Activated CD8-positive, alpha-beta T cell treated with anti-CD3 and anti-CD28 coated beads, Interleukin-2, amount 10 ng/mL, durations not matched to agents 7 days and 5 days (primary cell): ENCODE measurements at regions not wholly inside any gene's neighbourhood (a gene's known extent, or its start where the extent isn't known, plus 50 kb on each side); places are given as distances from the start of the nearest gene placed in this dataset.

Experiments used
- ATAC-seq: fragments of 150-1000 bp; cut with Tn5 transposase; one replicate; pipeline ENCODE4 v1.10.0; 2021; ENCODE audit warnings: moderate library complexity
- CTCF ChIA-PET: fragments of 350-600 bp; sonication (Branson Sonifier 250); formaldehyde crosslinking; loops from one replicate; lab custom pipeline; 2021; ENCODE audit warnings: antibody characterized with exemption; lab: Charles Lee
- POLR2A ChIA-PET: fragments of 350-600 bp; sonication (Branson Sonifier 250); formaldehyde crosslinking; loops from one replicate; lab custom pipeline; 2021; ENCODE audit warnings: antibody characterized with exemption; lab: Charles Lee
- DNase-seq: peaks from one replicate; pipeline ENCODE4 v3.0.0-alpha.2; 2020
- H3K27ac Mint-ChIP-seq: one replicate; pipeline ENCODE4 v1.8.0; 2021; ENCODE audit warnings: mild to moderate bottlenecking, mixed read lengths
- H3K27me3 Mint-ChIP-seq: one replicate; pipeline ENCODE4 v1.8.0; 2021; ENCODE audit warnings: low read depth, mixed read lengths
- H3K36me3 Mint-ChIP-seq: one replicate; pipeline ENCODE4 v1.8.0; 2021; ENCODE audit warnings: low read depth, mixed read lengths
- H3K4me1 Mint-ChIP-seq: one replicate; pipeline ENCODE4 v1.8.0; 2021; ENCODE audit warnings: low read depth, mixed read lengths
- H3K4me3 Mint-ChIP-seq: one replicate; pipeline ENCODE4 v1.8.0; 2021; ENCODE audit warnings: mild to moderate bottlenecking, mixed read lengths
- H3K9me3 Mint-ChIP-seq: one replicate; pipeline ENCODE4 v1.8.0; 2022; ENCODE audit warnings: mixed read lengths; ENCODE audit not compliant: insufficient read depth

GRCh38 chr12:17203497-17203896 is 597.5 kb upstream of the LMO3 start:
- ChIA-PET POLR2A (no interaction called here), CTCF (no interaction called here)
- Mint-ChIP-seq H3K27me3 (no peaks in the 10 kb centered on the region), H3K4me1 (no peaks in the 10 kb centered on the region), H3K27ac (no peak overlapping the region), H3K9me3 (peaks cover 9% of the 10 kb centered on the region), H3K36me3 (no peaks in the 10 kb centered on the region), H3K4me3 (no peak overlapping the region)
- DNase-seq (no peak), ATAC-seq (no peak)

- ChIA-PET POLR2A (no interaction called here), CTCF (no interaction called here)
- DNase-seq (no peak), ATAC-seq (no peak)
- H3K9me3 Mint-ChIP-seq: peaks cover 27% of the 10 kb centered on the region
- H3K4me3 Mint-ChIP-seq: no peak overlapping the region
- no peaks in the 10 kb centered on the region for H3K36me3 Mint-ChIP-seq
- H3K4me1 Mint-ChIP-seq: no peaks in the 10 kb centered on the region
- no peaks in the 10 kb centered on the region for H3K27me3 Mint-ChIP-seq
- no peak overlapping the region for H3K27ac Mint-ChIP-seq
Measured at GRCh38 chr12:17197971-17198370, 592.0 kb upstream of the LMO3 start.

GRCh38 chr12:17192721-17193120 is 586.8 kb upstream of the LMO3 start:
- POLR2A ChIA-PET: interaction anchor here (0.6 kb wide), 1 partner anchor 204 kb away, joined by 3 read pairs; no protein-coding TSS in a partner anchor
- H3K4me3 Mint-ChIP-seq: no peak overlapping the region
- no peaks in the 10 kb centered on the region for H3K4me1 Mint-ChIP-seq
- H3K27me3 Mint-ChIP-seq: no peaks in the 10 kb centered on the region
- H3K9me3 Mint-ChIP-seq: peaks cover 36% of the 10 kb centered on the region
- H3K36me3 Mint-ChIP-seq: no peaks in the 10 kb centered on the region
- CTCF ChIA-PET: no interaction called here
- ATAC-seq: no peak
- DNase-seq: no peak
- no peak overlapping the region for H3K27ac Mint-ChIP-seq

- DNase-seq: no peak
- Mint-ChIP-seq H3K4me3 (no peak overlapping the region), H3K27ac (no peak overlapping the region), H3K27me3 (no peaks in the 10 kb centered on the region), H3K9me3 (peaks cover 8% of the 10 kb centered on the region), H3K36me3 (no peaks in the 10 kb centered on the region), H3K4me1 (no peaks in the 10 kb centered on the region)
- ChIA-PET CTCF (no interaction called here), POLR2A (no interaction called here)
- ATAC-seq: no peak
Measured at GRCh38 chr12:17169726-17170471, 563.9 kb upstream of the LMO3 start.

- no peaks in the 10 kb centered on the region for H3K4me1 Mint-ChIP-seq
- CTCF ChIA-PET: interaction anchor here (0.7 to 1.2 kb wide), 2 partner anchors 9 to 1702 kb away, joined by 3 to 4 read pairs; no protein-coding TSS in a partner anchor
- DNase-seq: no peak
- POLR2A ChIA-PET: interaction anchor here (0.6 kb wide), 1 partner anchor 42 kb away, joined by 3 read pairs; no protein-coding TSS in a partner anchor
- no peak overlapping the region for H3K4me3 Mint-ChIP-seq
- H3K9me3 Mint-ChIP-seq: peaks cover 8% of the 10 kb centered on the region
- ATAC-seq: no peak
- no peaks in the 10 kb centered on the region for H3K36me3 Mint-ChIP-seq
- no peaks in the 10 kb centered on the region for H3K27me3 Mint-ChIP-seq
- no peak overlapping the region for H3K27ac Mint-ChIP-seq
Measured at GRCh38 chr12:17159506-17160300, 553.7 kb upstream of the LMO3 start.

GRCh38 chr12:17158201-17158600 is 552.2 kb upstream of the LMO3 start:
- Mint-ChIP-seq H3K27ac (no peak overlapping the region), H3K4me1 (no peaks in the 10 kb centered on the region), H3K4me3 (no peak overlapping the region), H3K27me3 (no peaks in the 10 kb centered on the region), H3K9me3 (peaks cover 14% of the 10 kb centered on the region), H3K36me3 (no peaks in the 10 kb centered on the region)
- ATAC-seq (no peak), DNase-seq (no peak)
- CTCF ChIA-PET: interaction anchor here (1.2 kb wide), 1 partner anchor 11 kb away, joined by 3 read pairs; no protein-coding TSS in a partner anchor
- POLR2A ChIA-PET: no interaction called here

- ChIA-PET POLR2A (no interaction called here), CTCF (no interaction called here)
- ATAC-seq (no peak), DNase-seq (no peak)
- H3K27me3 Mint-ChIP-seq: no peaks in the 10 kb centered on the region
- no peak overlapping the region for H3K4me3 Mint-ChIP-seq
- H3K36me3 Mint-ChIP-seq: no peaks in the 10 kb centered on the region
- H3K9me3 Mint-ChIP-seq: peaks cover 28% of the 10 kb centered on the region
- H3K27ac Mint-ChIP-seq: no peak overlapping the region
- no peaks in the 10 kb centered on the region for H3K4me1 Mint-ChIP-seq
Measured at GRCh38 chr12:17151917-17152316, 546.0 kb upstream of the LMO3 start.

GRCh38 chr12:17148706-17149105 is 542.7 kb upstream of the LMO3 start:
- no peaks in the 10 kb centered on the region for H3K36me3 Mint-ChIP-seq
- ATAC-seq (no peak), DNase-seq (no peak)
- H3K4me1 Mint-ChIP-seq: no peaks in the 10 kb centered on the region
- no peak overlapping the region for H3K27ac Mint-ChIP-seq
- CTCF ChIA-PET: no interaction called here
- peaks cover 28% of the 10 kb centered on the region for H3K9me3 Mint-ChIP-seq
- no peak overlapping the region for H3K4me3 Mint-ChIP-seq
- H3K27me3 Mint-ChIP-seq: no peaks in the 10 kb centered on the region
- POLR2A ChIA-PET: no interaction called here

GRCh38 chr12:17142856-17143255 is 536.9 kb upstream of the LMO3 start:
- DNase-seq (no peak), ATAC-seq (no peak)
- POLR2A ChIA-PET: no interaction called here
- no peaks in the 10 kb centered on the region for H3K27me3 Mint-ChIP-seq
- H3K4me3 Mint-ChIP-seq: no peak overlapping the region
- H3K36me3 Mint-ChIP-seq: no peaks in the 10 kb centered on the region
- no peak overlapping the region for H3K27ac Mint-ChIP-seq
- H3K9me3 Mint-ChIP-seq: peaks cover 20% of the 10 kb centered on the region
- no peaks in the 10 kb centered on the region for H3K4me1 Mint-ChIP-seq
- CTCF ChIA-PET: no interaction called here

GRCh38 chr12:17139931-17140330 is 534.0 kb upstream of the LMO3 start:
- no peak overlapping the region for H3K4me3 Mint-ChIP-seq
- H3K36me3 Mint-ChIP-seq: no peaks in the 10 kb centered on the region
- H3K27ac Mint-ChIP-seq: no peak overlapping the region
- ATAC-seq (no peak), DNase-seq (no peak)
- H3K4me1 Mint-ChIP-seq: no peaks in the 10 kb centered on the region
- peaks cover 9% of the 10 kb centered on the region for H3K9me3 Mint-ChIP-seq
- ChIA-PET CTCF (no interaction called here), POLR2A (no interaction called here)
- H3K27me3 Mint-ChIP-seq: no peaks in the 10 kb centered on the region

- H3K36me3 Mint-ChIP-seq: no peaks in the 10 kb centered on the region
- H3K4me3 Mint-ChIP-seq: no peak overlapping the region
- ATAC-seq (no peak), DNase-seq (no peak)
- H3K9me3 Mint-ChIP-seq: peaks cover 9% of the 10 kb centered on the region
- no peak overlapping the region for H3K27ac Mint-ChIP-seq
- H3K4me1 Mint-ChIP-seq: no peaks in the 10 kb centered on the region
- ChIA-PET POLR2A (no interaction called here), CTCF (no interaction called here)
- no peaks in the 10 kb centered on the region for H3K27me3 Mint-ChIP-seq
Measured at GRCh38 chr12:17137396-17137795, 531.4 kb upstream of the LMO3 start.

- H3K9me3 Mint-ChIP-seq: no peaks in the 10 kb centered on the region
- H3K4me1 Mint-ChIP-seq: no peaks in the 10 kb centered on the region
- ATAC-seq (no peak), DNase-seq (no peak)
- CTCF ChIA-PET: no interaction called here
- no peak overlapping the region for H3K27ac Mint-ChIP-seq
- H3K4me3 Mint-ChIP-seq: no peak overlapping the region
- H3K36me3 Mint-ChIP-seq: no peaks in the 10 kb centered on the region
- H3K27me3 Mint-ChIP-seq: no peaks in the 10 kb centered on the region
- POLR2A ChIA-PET: no interaction called here
Measured at GRCh38 chr12:17134315-17134714, 528.4 kb upstream of the LMO3 start.
